ENCODE measurements at regions not wholly inside any gene's neighbourhood (a gene's known extent, or its start where the extent isn't known, plus 50 kb on each side); places are given as distances from the start of the nearest gene placed in this dataset.
"Not testable (repeated sequence)": the region's sequence is repeated elsewhere in the genome, so short reads cannot be mapped to it uniquely, and the experiment has no call there.

GRCh38 chr3:145251311-145251710 lies 909.7 kb downstream of the PLOD2 start:
- Histone ChIP-seq H3K27ac (no peak overlapping the region), H3K4me2 (no peak overlapping the region), H2AFZ (no peak overlapping the region), H3K4me1 (replicated peaks; ENCODE audit: insufficient read depth) (no peaks in the 10 kb centered on the region), H3K9me2 (ENCODE audit: insufficient read depth) (no peaks in the 10 kb centered on the region), H3K9me3 (ENCODE audit: insufficient read depth, low read depth) (no peaks in the 10 kb centered on the region; the same call in 1 of the 2 replicates), H3K79me2 (ENCODE audit: low read depth) (no peaks in the 10 kb centered on the region), H3K27me3 (ENCODE audit: insufficient read depth, low read depth) (no peaks in the 10 kb centered on the region), H3K4me3 (no peak overlapping the region), H3K36me3 (ENCODE audit: low read depth) (no peaks in the 10 kb centered on the region), H4K20me1 (ENCODE audit: insufficient read depth) (no peaks in the 10 kb centered on the region), H3F3A (ENCODE audit: insufficient read depth, low read depth) (no peaks in the 10 kb centered on the region)
- ChIA-PET POLR2A (ENCODE audit: unreplicated experiment) (no interaction called here), CTCF (no interaction called here)
- TF ChIP-seq CTCF (conservative IDR thresholded peaks at IDR 0.05) (no peak), EZH2 (IDR thresholded peaks at IDR 0.05; ENCODE audit: low read depth) (no peak)
- BruUV-seq (replicated peaks), result no TSS peak
- no peak for DNase-seq
- intact Hi-C loops (cut with micrococcal nuclease; ENCODE audit: unreplicated experiment), result no loop called here

- H3K4me1 ChIP-seq (replicated peaks; ENCODE audit: insufficient read depth); H4K20me1 ChIP-seq (ENCODE audit: insufficient read depth); H3F3A ChIP-seq (ENCODE audit: insufficient read depth, low read depth); H3K9me3 ChIP-seq (ENCODE audit: insufficient read depth, low read depth); H3K27me3 ChIP-seq (ENCODE audit: insufficient read depth, low read depth); H3K36me3 ChIP-seq (ENCODE audit: low read depth); POLR2A ChIA-PET (ENCODE audit: unreplicated experiment); CTCF ChIA-PET; H3K9me2 ChIP-seq (ENCODE audit: insufficient read depth); H3K27ac ChIP-seq; H3K79me2 ChIP-seq (ENCODE audit: low read depth); BruUV-seq (replicated peaks): not testable (repeated sequence)
- peak in 1 of 2 experiments; percentile 69 for DNase-seq
- peak overlapping the region; percentile 48; the same call in 1 of the 2 replicates for H3K4me3 ChIP-seq
- H2AFZ ChIP-seq, result peak overlapping the region; percentile 39; the same call in 1 of the 2 replicates
- H3K4me2 ChIP-seq, result peak overlapping the region; percentile 44; the same call in 1 of the 2 replicates
- intact Hi-C loops (cut with micrococcal nuclease; ENCODE audit: unreplicated experiment), result loop anchor here (2.0 kb wide), 1 partner anchor 1285 kb away; no protein-coding TSS in a partner anchor
Observed at GRCh38 chr3:145257967-145258366, 903.0 kb downstream of the PLOD2 start.

- BruUV-seq (replicated peaks), result no TSS peak
- H3K4me1 ChIP-seq (replicated peaks; ENCODE audit: insufficient read depth), result no peaks in the 10 kb centered on the region
- H3K79me2 ChIP-seq (ENCODE audit: low read depth), result no peaks in the 10 kb centered on the region
- no peaks in the 10 kb centered on the region for H3K9me3 ChIP-seq (ENCODE audit: insufficient read depth, low read depth)
- CTCF ChIA-PET, result no interaction called here
- no peaks in the 10 kb centered on the region for H3K27me3 ChIP-seq (ENCODE audit: insufficient read depth, low read depth)
- H3K9me2 ChIP-seq (ENCODE audit: insufficient read depth), result no peaks in the 10 kb centered on the region
- POLR2A ChIA-PET (ENCODE audit: unreplicated experiment), result no interaction called here
- no peak for DNase-seq
- H3F3A ChIP-seq (ENCODE audit: insufficient read depth, low read depth), result no peaks in the 10 kb centered on the region
- no peak overlapping the region for H3K27ac ChIP-seq
- H2AFZ ChIP-seq, result no peak overlapping the region
- no peak for TF ChIP-seq EZH2 (IDR thresholded peaks at IDR 0.05; ENCODE audit: low read depth)
- TF ChIP-seq CTCF (conservative IDR thresholded peaks at IDR 0.05), result no peak
- H3K4me3 ChIP-seq, result no peak overlapping the region
- H4K20me1 ChIP-seq (ENCODE audit: insufficient read depth), result no peaks in the 10 kb centered on the region
- no peak overlapping the region for H3K4me2 ChIP-seq
- intact Hi-C loops (cut with micrococcal nuclease; ENCODE audit: unreplicated experiment), result loop anchor here (2.0 kb wide), 1 partner anchor 1287 kb away; no protein-coding TSS in a partner anchor
- H3K36me3 ChIP-seq (ENCODE audit: low read depth), result no peaks in the 10 kb centered on the region
Observed at GRCh38 chr3:145259166-145259880, 901.7 kb downstream of the PLOD2 start.

- H2AFZ ChIP-seq; H3K4me2 ChIP-seq; intact Hi-C loops (cut with micrococcal nuclease; ENCODE audit: unreplicated experiment); H3K27ac ChIP-seq; H3K79me2 ChIP-seq (ENCODE audit: low read depth); POLR2A ChIA-PET (ENCODE audit: unreplicated experiment); H3F3A ChIP-seq (ENCODE audit: insufficient read depth, low read depth); H3K4me1 ChIP-seq (replicated peaks; ENCODE audit: insufficient read depth); H3K9me3 ChIP-seq (ENCODE audit: insufficient read depth, low read depth); H3K36me3 ChIP-seq (ENCODE audit: low read depth); BruUV-seq (replicated peaks); CTCF ChIA-PET; H3K27me3 ChIP-seq (ENCODE audit: insufficient read depth, low read depth); H4K20me1 ChIP-seq (ENCODE audit: insufficient read depth); DNase-seq; H3K4me3 ChIP-seq; H3K9me2 ChIP-seq (ENCODE audit: insufficient read depth): not testable (repeated sequence)
Observed at GRCh38 chr3:145263458-145263857, 897.5 kb downstream of the PLOD2 start.

Data from PC-9 (cell line).